ENCODE measurements at regions not wholly inside any gene's neighbourhood (a gene's known extent, or its start where the extent isn't known, plus 50 kb on each side); places are given as distances from the start of the nearest gene placed in this dataset.

GRCh38 chr18:76593843-76594242 is 98.8 kb upstream of the ZNF516 start:
- H3K4me1 ChIP-seq (ENCODE audit: insufficient read depth, low read length) = no peaks in the 10 kb centered on the region
- no peaks in the 10 kb centered on the region for H3K36me3 ChIP-seq (ENCODE audit: insufficient read depth, low read length)
- Mint-ChIP-seq H3K36me3 (ENCODE audit: low read depth, unreplicated experiment) (no peaks in the 10 kb centered on the region), H3K4me3 (ENCODE audit: unreplicated experiment) (no peak overlapping the region), H3K9me3 (ENCODE audit: unreplicated experiment) (no peaks in the 10 kb centered on the region), H3K4me1 (ENCODE audit: low read depth, unreplicated experiment) (peaks cover 2% of the 10 kb centered on the region), H3K27ac (ENCODE audit: unreplicated experiment) (no peak overlapping the region), H3K27me3 (ENCODE audit: low read depth, unreplicated experiment) (peaks cover 12% of the 10 kb centered on the region)
- TF ChIP-seq EZH2 (IDR thresholded peaks at IDR 0.05; ENCODE audit: insufficient read depth, low read length) (no peak), CTCF (IDR thresholded peaks at IDR 0.05; ENCODE audit: insufficient read depth, low read depth, low read length) (no peak)
- peaks cover 9% of the 10 kb centered on the region for H3K27me3 ChIP-seq (ENCODE audit: insufficient read depth, low read length)
- DNase-seq (ENCODE audit: low read depth) = no peak
- H3K4me3 ChIP-seq (ENCODE audit: insufficient read depth, low read depth, low read length) = no peak overlapping the region
- no peaks in the 10 kb centered on the region for H3K79me2 ChIP-seq (ENCODE audit: insufficient read depth, low read length)
- no peaks in the 10 kb centered on the region for H4K20me1 ChIP-seq (ENCODE audit: insufficient read depth, low read length)
- H3K9ac ChIP-seq (ENCODE audit: low read length) = no peak overlapping the region
- no peak overlapping the region for H3K4me2 ChIP-seq (ENCODE audit: low read length)
- no peak overlapping the region for H2AFZ ChIP-seq (ENCODE audit: low read depth, low read length)
- H3K9me3 ChIP-seq (ENCODE audit: insufficient read depth, low read depth, low read length) = no peaks in the 10 kb centered on the region
- FAIRE-seq = no peak
- no peak overlapping the region for H3K27ac ChIP-seq (ENCODE audit: low read depth, low read length)

- Mint-ChIP-seq H3K36me3 (ENCODE audit: low read depth, unreplicated experiment) (no peaks in the 10 kb centered on the region), H3K27ac (ENCODE audit: unreplicated experiment) (no peak overlapping the region), H3K27me3 (ENCODE audit: low read depth, unreplicated experiment) (peaks cover 17% of the 10 kb centered on the region), H3K9me3 (ENCODE audit: unreplicated experiment) (no peaks in the 10 kb centered on the region), H3K4me1 (ENCODE audit: low read depth, unreplicated experiment) (peaks cover 2% of the 10 kb centered on the region), H3K4me3 (ENCODE audit: unreplicated experiment) (no peak overlapping the region)
- DNase-seq (ENCODE audit: low read depth) (no peak), FAIRE-seq (no peak)
- Histone ChIP-seq H3K4me3 (ENCODE audit: insufficient read depth, low read depth, low read length) (no peak overlapping the region), H3K79me2 (ENCODE audit: insufficient read depth, low read length) (no peaks in the 10 kb centered on the region), H3K9ac (ENCODE audit: low read length) (no peak overlapping the region), H3K9me3 (ENCODE audit: insufficient read depth, low read depth, low read length) (no peaks in the 10 kb centered on the region), H3K4me1 (ENCODE audit: insufficient read depth, low read length) (no peaks in the 10 kb centered on the region), H3K27ac (ENCODE audit: low read depth, low read length) (no peak overlapping the region), H3K36me3 (ENCODE audit: insufficient read depth, low read length) (no peaks in the 10 kb centered on the region), H3K4me2 (ENCODE audit: low read length) (no peak overlapping the region), H2AFZ (ENCODE audit: low read depth, low read length) (peak overlapping the region; percentile 28), H4K20me1 (ENCODE audit: insufficient read depth, low read length) (no peaks in the 10 kb centered on the region), H3K27me3 (ENCODE audit: insufficient read depth, low read length) (peaks cover 9% of the 10 kb centered on the region)
- TF ChIP-seq CTCF (IDR thresholded peaks at IDR 0.05; ENCODE audit: insufficient read depth, low read depth, low read length) (no peak), EZH2 (IDR thresholded peaks at IDR 0.05; ENCODE audit: insufficient read depth, low read length) (no peak)
Measured at GRCh38 chr18:76592981-76593381, 97.9 kb upstream of the ZNF516 start.

GRCh38 chr18:76592096-76592495 is 97.1 kb upstream of the ZNF516 start:
- Mint-ChIP-seq H3K27me3 (ENCODE audit: low read depth, unreplicated experiment) (peaks cover 17% of the 10 kb centered on the region), H3K27ac (ENCODE audit: unreplicated experiment) (no peak overlapping the region)
- no peak for FAIRE-seq

More at GRCh38 chr18:76592096-76592495, 97.1 kb upstream of the ZNF516 start:
- Mint-ChIP-seq H3K4me1 (ENCODE audit: low read depth, unreplicated experiment) (peaks cover 2% of the 10 kb centered on the region), H3K4me3 (ENCODE audit: unreplicated experiment) (no peak overlapping the region), H3K36me3 (ENCODE audit: low read depth, unreplicated experiment) (no peaks in the 10 kb centered on the region), H3K9me3 (ENCODE audit: unreplicated experiment) (no peaks in the 10 kb centered on the region)
- Histone ChIP-seq H2AFZ (ENCODE audit: low read depth, low read length) (no peak overlapping the region), H3K79me2 (ENCODE audit: insufficient read depth, low read length) (no peaks in the 10 kb centered on the region), H3K36me3 (ENCODE audit: insufficient read depth, low read length) (no peaks in the 10 kb centered on the region), H3K4me2 (ENCODE audit: low read length) (no peak overlapping the region), H3K9me3 (ENCODE audit: insufficient read depth, low read depth, low read length) (no peaks in the 10 kb centered on the region), H3K4me1 (ENCODE audit: insufficient read depth, low read length) (no peaks in the 10 kb centered on the region), H4K20me1 (ENCODE audit: insufficient read depth, low read length) (no peaks in the 10 kb centered on the region), H3K27me3 (ENCODE audit: insufficient read depth, low read length) (peaks cover 9% of the 10 kb centered on the region), H3K9ac (ENCODE audit: low read length) (no peak overlapping the region), H3K4me3 (ENCODE audit: insufficient read depth, low read depth, low read length) (no peak overlapping the region), H3K27ac (ENCODE audit: low read depth, low read length) (no peak overlapping the region)
- no peak for DNase-seq (ENCODE audit: low read depth)
- no peak for TF ChIP-seq CTCF (IDR thresholded peaks at IDR 0.05; ENCODE audit: insufficient read depth, low read depth, low read length)
- TF ChIP-seq EZH2 (IDR thresholded peaks at IDR 0.05; ENCODE audit: insufficient read depth, low read length) = no peak

All from astrocyte (in vitro differentiated cells and primary cell).